HG03457 (cell line): ENCODE measurements at regions not wholly inside any gene's neighbourhood (a gene's known extent, or its start where the extent isn't known, plus 50 kb on each side); places are given as distances from the start of the nearest gene placed in this dataset.
"Not testable (repeated sequence)": the region's sequence is repeated elsewhere in the genome, so short reads cannot be mapped to it uniquely, and the experiment has no call there.

Experiments
- ATAC-seq: cut with Tn5 transposase; IDR thresholded peaks from one replicate; pipeline ENCODE4 v1.9.1; 2021; ENCODE audit warnings: moderate number of reproducible peaks; ENCODE audit not compliant: unreplicated experiment

DNA sequence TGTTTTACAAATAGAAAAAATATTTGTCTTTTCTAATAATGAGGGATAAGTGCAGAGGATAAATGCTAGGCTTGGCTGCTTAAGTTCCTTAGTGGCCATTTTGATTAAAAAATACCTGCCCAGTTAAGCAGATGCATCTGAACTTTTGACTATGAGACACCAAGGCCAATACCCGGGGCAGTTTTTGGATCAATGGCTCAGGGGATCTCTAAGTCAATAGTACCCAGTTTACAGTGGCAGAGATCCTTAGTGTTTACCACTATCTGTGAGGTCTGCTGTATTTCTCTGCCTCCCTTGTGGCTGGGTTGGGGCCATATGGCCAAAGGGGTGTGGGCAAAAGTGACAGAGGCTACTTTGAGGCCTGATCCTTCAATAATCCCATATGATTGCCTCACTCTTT lies 184.5 kb upstream of the MAST4 start:
- ATAC-seq = no peak

GRCh38 chr5:66413931-66414330 lies 182.3 kb upstream of the MAST4 start:
- no peak for ATAC-seq

DNA sequence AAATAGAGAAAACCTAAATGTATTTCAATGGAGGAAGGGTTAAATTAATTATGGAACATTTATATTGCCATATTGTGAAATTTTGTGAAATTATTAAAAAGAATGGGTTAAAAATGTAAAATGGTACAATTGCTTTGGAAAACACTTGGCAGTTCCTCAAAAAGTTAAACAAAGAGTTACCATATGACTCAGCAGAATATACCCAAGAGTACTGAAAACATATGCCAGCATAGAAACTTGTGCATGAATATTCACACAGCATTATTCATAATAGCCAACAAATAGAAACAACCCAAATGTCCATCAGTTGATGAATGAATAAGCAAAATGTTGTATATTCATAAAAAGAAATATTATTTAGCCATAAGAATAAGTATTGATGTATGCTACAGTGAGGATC lies 181.0 kb upstream of the MAST4 start:
- no peak for ATAC-seq

DNA sequence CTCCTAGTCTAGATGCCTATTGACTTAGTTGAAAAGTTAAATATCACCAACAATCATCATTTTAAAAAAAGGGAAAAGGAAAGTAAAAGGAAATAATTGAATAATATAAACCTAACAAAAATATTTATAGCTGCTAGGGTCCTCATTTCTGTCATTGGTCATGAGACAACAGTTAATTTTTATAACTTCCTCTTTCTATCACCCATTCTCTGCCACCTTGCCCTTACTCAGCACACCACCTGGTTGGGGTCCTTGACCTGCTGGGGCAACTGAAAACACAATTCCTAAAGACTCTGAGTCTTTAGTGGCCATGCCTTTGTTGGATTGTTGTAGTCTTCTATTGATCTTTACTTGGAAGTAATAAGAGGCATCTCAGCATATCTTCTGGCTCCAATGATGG lies 179.5 kb upstream of the MAST4 start:
- ATAC-seq = no peak

DNA sequence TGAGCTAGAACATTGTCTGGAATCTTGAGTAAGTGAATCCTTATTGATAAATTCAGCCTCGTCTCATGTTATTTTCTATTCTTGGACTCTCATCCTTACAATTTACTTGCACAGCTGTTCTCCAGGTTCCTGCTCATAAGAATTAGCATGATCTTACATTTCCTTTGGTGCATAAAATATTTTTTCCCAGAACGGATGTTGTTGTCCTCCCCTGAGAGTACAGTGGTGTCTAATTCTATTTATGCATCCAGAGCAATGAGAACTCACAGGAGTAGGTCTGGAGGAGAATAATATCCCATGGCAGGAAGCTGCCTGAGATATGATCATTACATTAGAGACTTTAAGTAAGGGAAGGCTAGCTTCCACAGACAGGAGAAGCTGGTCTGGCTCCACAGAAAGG lies 178.4 kb upstream of the MAST4 start:
- ATAC-seq = no peak

DNA sequence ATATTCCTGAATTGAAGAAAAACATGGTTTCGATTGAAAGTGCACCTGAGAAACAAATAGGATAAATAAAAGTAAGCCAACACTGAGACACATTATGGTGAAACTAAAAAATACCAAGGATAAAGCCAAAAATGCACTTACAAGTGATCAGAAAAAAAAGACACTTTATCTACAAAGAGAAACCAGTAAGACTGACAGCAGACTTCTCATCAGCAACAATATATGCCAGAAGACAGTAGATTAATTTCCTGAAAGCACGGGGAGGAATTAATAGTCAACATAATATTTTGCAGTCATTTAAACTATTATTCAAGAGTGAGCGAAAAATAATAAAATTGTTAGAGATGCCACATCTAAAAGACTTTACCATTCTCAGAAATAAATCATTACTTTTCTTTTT lies 172.7 kb upstream of the MAST4 start:
- no peak for ATAC-seq

GRCh38 chr5:66425842-66426241 lies 170.4 kb upstream of the MAST4 start:
- ATAC-seq = no peak

GRCh38 chr5:66426259-66427138 lies 169.7 kb upstream of the MAST4 start:
- no peak for ATAC-seq

- no peak for ATAC-seq
Observed at GRCh38 chr5:66427139-66427442, 169.1 kb upstream of the MAST4 start.

GRCh38 chr5:66436721-66437120 lies 159.5 kb upstream of the MAST4 start:
- ATAC-seq = no peak

DNA sequence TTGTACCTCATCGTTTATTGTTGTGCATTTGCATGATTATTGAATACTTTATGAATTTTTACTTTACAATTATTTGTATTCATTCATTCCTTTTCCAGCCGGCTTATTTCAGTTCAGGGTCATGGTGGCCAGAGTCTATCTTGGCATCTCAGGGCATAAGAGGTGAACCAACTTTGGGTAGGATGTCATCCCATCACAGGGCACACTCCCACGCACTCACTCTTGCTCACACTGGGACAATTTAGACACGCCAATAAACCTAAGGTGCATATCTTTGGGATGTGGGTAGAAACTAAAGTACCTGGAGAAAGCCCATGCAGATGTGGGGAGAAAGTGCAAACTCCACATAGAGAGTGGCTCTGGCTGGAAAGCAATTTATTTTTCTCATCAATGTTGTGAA lies 158.1 kb upstream of the MAST4 start:
- ATAC-seq = no peak

- ATAC-seq = no peak
Observed at GRCh38 chr5:66438696-66439095, 157.5 kb upstream of the MAST4 start.

DNA sequence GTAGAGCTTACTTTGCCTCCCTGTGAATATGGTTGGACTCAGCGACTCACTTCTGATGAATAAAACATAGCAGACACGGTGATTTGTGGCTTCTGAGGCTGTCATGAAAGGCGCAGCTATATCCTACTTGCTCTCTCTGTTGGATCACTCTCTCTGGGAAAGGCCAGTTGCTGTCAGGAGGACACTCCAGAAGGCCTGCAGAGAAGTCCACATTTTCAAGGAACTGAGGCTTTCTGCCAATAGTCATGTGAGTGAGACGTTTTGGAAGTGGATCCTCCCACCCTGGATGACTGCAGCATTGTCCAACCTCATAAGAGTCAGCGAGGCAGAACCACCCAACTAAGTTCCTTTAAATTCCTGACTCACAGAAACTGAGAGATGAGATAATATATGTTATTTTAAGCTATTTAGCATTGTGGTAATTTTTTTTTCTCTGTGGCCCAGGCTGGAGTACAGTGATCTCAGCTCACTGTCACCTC lies 156.0 kb upstream of the MAST4 start:
- no peak for ATAC-seq

DNA sequence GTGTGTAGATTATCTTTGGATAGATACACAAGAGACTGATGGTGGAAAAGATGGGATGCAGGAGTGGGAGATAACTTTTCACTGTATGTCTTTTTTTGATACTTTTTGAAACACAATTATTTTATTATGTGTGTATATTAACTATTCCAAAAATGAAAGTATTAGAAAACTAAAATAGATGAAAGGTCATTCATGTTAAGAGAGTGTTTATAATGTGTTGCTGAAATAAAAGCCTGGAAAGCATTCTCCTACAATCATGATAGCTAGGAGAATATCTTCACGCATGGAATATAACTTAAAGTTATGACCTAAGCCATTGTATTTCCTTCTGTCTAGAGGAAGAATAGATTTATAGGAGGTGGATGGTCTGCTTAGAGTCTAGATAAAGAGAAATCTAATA lies 154.8 kb upstream of the MAST4 start:
- ATAC-seq = no peak

- ATAC-seq = no peak
Observed at GRCh38 chr5:66442951-66443445, 153.2 kb upstream of the MAST4 start.

DNA sequence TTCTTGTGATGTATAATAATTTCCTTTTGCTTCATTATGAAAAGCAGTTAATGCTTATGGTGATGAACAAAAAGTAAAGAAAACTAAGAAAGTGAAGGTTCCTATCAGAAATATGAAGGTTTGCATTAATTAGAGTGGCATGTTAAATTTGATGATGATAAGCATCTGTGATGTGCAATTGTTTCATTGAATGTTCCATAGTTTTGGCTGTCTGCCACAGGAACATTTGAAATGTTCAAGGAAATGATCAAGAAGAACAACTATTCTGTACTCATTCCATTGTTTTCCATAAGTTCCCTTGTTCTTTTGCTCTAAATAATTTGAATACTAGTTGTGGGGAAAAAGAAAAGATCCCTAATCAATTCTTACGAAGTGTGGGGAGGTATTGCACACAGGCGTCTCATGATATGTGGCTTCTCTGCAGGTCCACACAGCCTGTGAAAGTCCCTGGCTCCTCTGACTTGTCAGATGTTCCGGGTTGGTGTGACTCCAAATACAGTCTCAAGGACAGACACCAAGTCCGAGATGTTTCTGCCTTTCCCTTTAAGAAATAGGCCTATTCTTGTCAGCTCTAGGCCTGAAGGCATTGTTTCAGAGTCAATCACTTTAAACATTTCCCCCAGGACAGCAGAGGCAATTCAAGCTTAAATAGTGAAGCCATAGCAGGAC lies 152.6 kb upstream of the MAST4 start:
- ATAC-seq = no peak

DNA sequence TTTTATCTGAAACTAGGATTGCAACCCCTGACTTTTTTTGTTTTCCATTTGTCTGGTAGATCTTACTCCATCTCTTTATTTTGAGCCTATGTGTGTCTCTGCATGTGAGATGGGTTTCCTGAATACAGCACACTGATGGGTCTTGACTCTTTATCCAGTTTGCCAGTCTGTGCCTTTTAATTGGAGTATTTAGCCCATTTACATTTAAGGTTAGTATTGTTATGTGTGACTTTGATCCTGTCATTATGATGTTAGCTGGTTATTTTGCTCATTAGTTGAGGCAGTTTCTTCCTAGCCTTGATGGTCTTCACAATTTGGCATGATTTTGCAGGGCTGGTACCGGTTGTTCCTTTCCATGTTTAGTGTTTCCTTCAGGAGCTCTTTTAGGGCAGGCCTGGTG lies 148.1 kb upstream of the MAST4 start:
- not testable (repeated sequence) for ATAC-seq

GRCh38 chr5:66450237-66450636 lies 146.0 kb upstream of the MAST4 start:
- no peak for ATAC-seq

- no peak for ATAC-seq
Observed at GRCh38 chr5:66450988-66451387, 145.2 kb upstream of the MAST4 start.

- ATAC-seq = no peak
Observed at GRCh38 chr5:66452109-66452508, 144.1 kb upstream of the MAST4 start.

- ATAC-seq = no peak
Observed at GRCh38 chr5:66454186-66455078, 141.8 kb upstream of the MAST4 start.
